HG03095 (cell line): ENCODE measurements at regions not wholly inside any gene's neighbourhood (a gene's known extent, or its start where the extent isn't known, plus 50 kb on each side); places are given as distances from the start of the nearest gene placed in this dataset.

Experiments
- ATAC-seq: cut with Tn5 transposase; IDR thresholded peaks from one replicate; pipeline ENCODE4 v1.9.1; 2021; ENCODE audit warnings: moderate library complexity; ENCODE audit not compliant: unreplicated experiment

GRCh38 chr11:130816546-130817329, 99.5 kb downstream of the SNX19 start:
- ATAC-seq: no peak

- no peak for ATAC-seq
Measured at GRCh38 chr11:130817330-130817944, 98.8 kb downstream of the SNX19 start.

- ATAC-seq: no peak
Measured at GRCh38 chr11:130819625-130820024, 96.7 kb downstream of the SNX19 start.
